GM18868 (cell line): ENCODE measurements at regions not wholly inside any gene's neighbourhood (a gene's known extent, or its start where the extent isn't known, plus 50 kb on each side); places are given as distances from the start of the nearest gene placed in this dataset.
"Not testable (repeated sequence)": the region's sequence is repeated elsewhere in the genome, so short reads cannot be mapped to it uniquely, and the experiment has no call there.

ENCODE experiments used
- ATAC-seq: cut with Tn5 transposase; IDR thresholded peaks from one replicate; pipeline ENCODE4 v1.9.1; 2021; ENCODE audit warnings: mild to moderate bottlenecking, moderate library complexity; ENCODE audit not compliant: unreplicated experiment

DNA sequence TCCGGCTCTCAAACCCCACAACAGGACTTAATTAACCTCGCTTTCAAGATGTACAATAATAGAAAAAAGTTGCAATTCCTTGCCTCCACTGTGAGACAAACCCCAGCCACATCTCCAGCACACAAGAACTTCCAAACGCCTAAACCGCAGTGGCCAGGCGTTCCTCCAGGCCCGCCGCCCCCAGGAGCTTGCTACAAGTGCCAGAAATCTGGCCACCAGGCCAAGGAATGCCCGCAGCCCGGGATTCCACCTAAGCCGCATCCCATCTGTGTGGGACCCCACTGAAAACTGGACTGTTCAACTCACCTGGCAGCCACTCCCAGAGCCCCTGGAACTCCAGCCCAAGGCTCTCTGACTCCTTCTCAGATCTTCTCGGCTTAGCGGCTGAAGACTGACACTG is 262.5 kb downstream of the SMARCA2 start:
- ATAC-seq, result not testable (repeated sequence)

- not testable (repeated sequence) for ATAC-seq
Measured at GRCh38 chr9:2279138-2279537, 264.0 kb downstream of the SMARCA2 start.

- no peak for ATAC-seq
Measured at GRCh38 chr9:2281031-2281802, 266.1 kb downstream of the SMARCA2 start.

DNA sequence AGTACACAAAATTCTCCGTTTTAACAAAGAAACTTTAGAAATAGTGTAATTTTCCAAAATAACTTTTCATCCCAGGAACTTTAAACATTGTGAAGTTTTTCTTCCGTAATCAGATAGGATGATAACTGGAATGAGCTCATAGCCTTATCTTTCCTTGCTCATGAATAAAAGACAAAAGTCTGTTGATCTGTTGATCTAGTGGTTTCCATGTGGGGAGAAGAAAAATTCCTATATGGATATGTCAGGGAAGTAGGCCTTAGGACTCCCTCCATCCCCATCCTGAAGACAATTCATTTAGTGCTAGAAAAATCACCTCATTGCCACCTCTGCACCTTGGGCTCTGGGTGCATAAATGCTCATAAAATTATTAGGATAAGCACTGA is 266.6 kb downstream of the SMARCA2 start:
- ATAC-seq, result no peak

GRCh38 chr9:2284770-2285169 is 269.6 kb downstream of the SMARCA2 start:
- ATAC-seq, result no peak

- ATAC-seq, result no peak
Measured at GRCh38 chr9:2285416-2286332, 270.5 kb downstream of the SMARCA2 start.

GRCh38 chr9:2286333-2286705 is 271.2 kb downstream of the SMARCA2 start:
- ATAC-seq, result no peak

GRCh38 chr9:2286825-2287455 is 271.8 kb downstream of the SMARCA2 start:
- ATAC-seq, result no peak

- no peak for ATAC-seq
Measured at GRCh38 chr9:2288309-2288708, 273.2 kb downstream of the SMARCA2 start.

DNA sequence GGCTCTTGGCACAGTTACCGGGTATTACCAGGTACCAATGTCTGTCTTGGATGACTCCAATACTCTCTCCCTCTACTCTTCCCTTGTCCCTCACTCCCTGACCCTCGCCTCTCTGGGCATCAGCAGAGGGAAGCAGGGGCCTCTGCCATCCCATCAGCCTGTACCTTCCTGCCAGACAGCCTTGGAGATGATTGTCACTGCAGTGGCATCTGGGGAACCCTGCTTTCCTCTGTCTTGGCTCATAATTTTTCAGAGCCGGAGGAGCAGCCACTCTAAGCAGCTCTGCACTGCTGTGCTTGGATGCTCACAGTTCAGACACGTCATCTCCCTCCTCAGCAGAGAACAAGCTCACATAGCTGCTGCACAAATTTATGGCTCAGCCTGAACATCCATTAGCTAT is 274.1 kb downstream of the SMARCA2 start:
- ATAC-seq, result no peak

- no peak for ATAC-seq
Measured at GRCh38 chr9:2290382-2290781, 275.2 kb downstream of the SMARCA2 start.

DNA sequence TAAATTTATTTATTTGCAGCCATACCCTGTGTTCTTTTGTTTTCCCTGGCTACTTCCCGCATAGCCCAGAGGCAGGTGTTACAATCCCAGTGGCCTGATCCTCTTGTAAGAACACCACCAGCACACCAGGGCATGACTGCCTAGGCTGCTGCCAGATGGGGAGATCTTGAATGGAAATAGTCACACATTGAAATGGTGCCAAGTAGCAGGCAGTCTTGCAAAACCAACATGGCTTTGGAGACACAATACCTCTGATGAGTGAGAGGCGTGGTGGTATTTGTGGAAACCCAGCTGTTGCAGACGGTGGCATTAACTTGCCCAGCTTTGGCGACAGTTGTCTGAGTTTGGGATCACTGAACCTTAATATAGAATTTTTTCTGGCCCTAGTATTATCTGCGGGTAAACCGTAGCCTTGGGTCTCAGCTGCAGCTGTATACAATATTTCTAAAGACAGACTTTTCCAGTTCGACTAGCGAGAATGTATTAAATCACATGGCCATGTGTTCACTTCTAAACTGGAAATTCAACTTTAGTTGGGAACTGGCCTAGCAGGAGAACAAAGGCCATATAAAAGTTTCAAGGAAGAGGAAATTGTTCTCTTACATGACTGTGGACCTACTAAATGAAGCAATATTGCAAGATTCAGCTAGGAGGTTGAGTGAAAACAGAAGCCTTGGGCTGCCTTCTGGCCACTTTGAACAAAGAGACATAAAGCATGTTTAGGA is 277.0 kb downstream of the SMARCA2 start:
- ATAC-seq, result no peak

DNA sequence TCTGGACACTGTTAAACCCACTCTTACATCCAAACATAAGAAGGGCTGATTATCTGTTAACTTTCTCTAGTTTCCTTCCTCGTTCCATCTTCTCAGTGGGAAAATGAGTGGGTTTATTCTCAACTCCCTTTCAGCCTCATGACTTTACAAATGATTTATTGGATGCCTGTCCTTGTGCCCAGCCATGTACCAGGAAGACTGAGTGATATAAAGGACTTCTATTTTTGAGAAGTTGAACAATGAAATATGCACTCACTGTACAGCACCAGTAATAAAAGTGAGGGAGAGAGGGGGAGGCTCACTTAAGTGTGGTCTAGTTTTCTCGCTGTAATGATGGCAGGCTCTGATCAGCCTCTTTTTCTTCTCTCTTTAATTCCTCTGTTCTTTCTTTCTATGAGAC is 277.6 kb downstream of the SMARCA2 start:
- ATAC-seq, result no peak

DNA sequence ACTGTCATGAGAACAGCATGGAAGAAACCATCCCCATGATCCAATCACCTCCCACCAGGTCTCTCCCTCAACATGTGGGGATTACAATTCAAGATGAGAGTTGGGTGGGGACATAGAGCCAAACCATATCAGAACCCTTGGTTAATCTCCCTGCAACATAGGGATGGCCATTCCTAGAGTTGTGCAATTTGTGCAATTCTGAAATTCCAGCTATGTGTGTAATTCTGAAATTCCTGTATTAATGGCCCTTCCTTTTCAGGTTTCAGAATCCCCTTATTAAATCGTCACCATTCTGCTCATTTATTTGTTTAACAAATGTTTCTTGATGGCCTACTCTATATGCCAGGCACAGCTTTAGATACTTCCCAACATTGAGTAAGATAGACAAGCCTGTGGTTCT is 282.6 kb downstream of the SMARCA2 start:
- ATAC-seq, result no peak

DNA sequence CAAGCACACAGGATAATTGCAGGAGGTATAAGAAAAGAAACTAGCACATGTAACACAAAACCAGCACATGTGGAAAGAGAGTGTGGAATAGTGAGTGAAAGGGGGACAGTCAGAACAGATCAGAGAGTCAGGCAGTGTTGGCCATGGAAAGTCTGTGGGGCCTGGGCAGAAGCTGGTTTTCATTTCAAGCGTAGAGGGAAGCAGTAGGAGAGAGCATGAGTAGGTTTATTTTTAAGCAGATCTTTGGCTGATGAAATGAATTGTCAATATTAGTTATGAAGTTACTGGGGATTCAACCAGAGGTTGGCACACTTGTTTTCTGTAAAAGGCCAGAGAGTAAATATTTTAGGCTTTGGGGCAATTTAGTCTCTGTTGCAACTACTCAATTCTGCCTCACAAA is 283.1 kb downstream of the SMARCA2 start:
- ATAC-seq, result no peak

DNA sequence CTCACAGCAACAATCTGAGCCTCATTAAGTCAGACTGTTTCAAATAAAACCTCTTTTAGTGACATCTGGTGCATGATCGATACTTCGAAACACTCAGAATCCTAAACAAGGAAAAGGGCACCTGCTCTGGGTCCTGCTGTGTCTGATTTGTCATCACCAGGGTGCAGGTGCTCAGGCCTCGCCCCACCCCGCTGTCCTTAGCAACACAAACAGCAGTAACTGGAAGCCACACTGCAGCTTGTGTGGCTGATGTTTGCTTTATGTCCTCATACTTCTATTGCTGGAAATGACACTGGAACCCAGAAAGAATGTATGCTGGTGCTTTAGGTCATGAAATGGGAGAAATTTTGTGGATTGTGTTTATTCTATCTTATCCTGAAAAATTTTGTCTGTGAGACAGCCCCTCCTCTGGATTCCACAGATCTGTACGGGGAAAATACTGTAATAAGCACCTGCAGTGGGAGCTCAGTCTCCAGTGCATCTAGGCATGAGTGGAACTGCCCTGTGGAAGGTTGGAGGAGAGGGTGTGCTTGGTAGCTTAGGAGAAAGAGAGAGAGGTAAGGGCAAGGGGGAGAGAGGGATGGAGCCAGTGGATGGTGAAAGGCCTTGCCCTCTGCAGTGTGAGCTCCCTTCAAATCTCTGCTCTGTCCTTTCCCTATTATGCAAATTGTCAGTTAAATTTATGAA is 284.2 kb downstream of the SMARCA2 start:
- ATAC-seq, result no peak

DNA sequence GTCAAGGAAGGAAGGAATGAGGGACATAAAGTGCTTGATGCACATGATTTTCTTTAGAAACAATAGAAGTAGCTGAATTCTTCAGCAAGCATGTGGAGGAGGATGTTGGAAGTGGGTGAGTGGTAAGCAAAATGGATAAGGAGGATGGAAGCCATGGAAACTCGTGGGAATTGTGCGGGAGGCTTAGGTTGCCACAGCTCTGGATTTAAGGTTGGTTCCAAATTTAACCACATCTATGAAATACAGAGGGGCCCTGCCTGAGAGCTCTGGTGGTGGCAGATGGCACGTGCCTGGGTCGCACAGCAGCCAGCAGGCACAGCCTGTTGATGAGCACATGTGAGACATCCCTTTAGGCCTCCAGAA is 284.7 kb downstream of the SMARCA2 start:
- no peak for ATAC-seq

GRCh38 chr9:2300325-2300724 is 285.2 kb downstream of the SMARCA2 start:
- no peak for ATAC-seq

DNA sequence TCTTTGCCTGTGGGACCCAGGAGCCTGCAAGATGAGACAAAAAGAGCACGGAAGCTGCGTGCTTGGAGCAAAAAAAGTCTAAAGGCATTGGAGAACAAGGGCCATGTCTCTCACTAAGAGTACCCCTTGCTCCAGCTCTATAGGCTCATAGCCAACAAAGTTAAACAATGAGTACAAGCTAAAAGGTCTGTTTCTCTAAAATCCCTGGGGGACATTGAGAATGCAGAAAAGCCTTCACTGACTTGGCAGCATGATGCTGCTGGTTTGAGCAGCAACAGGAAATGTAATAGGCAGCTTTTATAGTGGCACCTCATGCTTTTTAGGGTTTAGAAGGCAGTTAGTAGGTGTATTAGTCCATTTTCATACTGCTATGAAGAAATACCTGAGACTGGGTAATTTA is 287.5 kb downstream of the SMARCA2 start:
- ATAC-seq, result no peak

- no peak for ATAC-seq
Measured at GRCh38 chr9:2303056-2303455, 287.9 kb downstream of the SMARCA2 start.

- ATAC-seq, result no peak
Measured at GRCh38 chr9:2307480-2307879, 292.3 kb downstream of the SMARCA2 start.
